Stimulated activated naive CD8-positive, alpha-beta T cell treated with anti-CD3 and anti-CD28 coated beads, Interleukin-15, Interleukin-2, amounts not matched to agents 100 ng/mL and 50 ng/mL, for 24 hours (primary cell): ENCODE measurements at regions not wholly inside any gene's neighbourhood (a gene's known extent, or its start where the extent isn't known, plus 50 kb on each side); places are given as distances from the start of the nearest gene placed in this dataset.

Experiments
- H3K27ac Mint-ChIP-seq: one replicate; pipeline ENCODE4 v1.8.0; 2021; ENCODE audit warnings: mild to moderate bottlenecking, mixed read lengths
- H3K27me3 Mint-ChIP-seq: one replicate; pipeline ENCODE4 v1.8.0; 2021; ENCODE audit warnings: mixed read lengths
- H3K36me3 Mint-ChIP-seq: one replicate; pipeline ENCODE4 v1.8.0; 2021; ENCODE audit warnings: low read depth, mixed read lengths
- H3K4me1 Mint-ChIP-seq: one replicate; pipeline ENCODE4 v1.8.0; 2021; ENCODE audit warnings: low read depth, mixed read lengths
- H3K4me3 Mint-ChIP-seq: one replicate; pipeline ENCODE4 v1.8.0; 2021; ENCODE audit warnings: mild to moderate bottlenecking, mixed read lengths
- H3K9me3 Mint-ChIP-seq: one replicate; pipeline ENCODE4 v1.8.0; 2021; ENCODE audit warnings: mixed read lengths

DNA sequence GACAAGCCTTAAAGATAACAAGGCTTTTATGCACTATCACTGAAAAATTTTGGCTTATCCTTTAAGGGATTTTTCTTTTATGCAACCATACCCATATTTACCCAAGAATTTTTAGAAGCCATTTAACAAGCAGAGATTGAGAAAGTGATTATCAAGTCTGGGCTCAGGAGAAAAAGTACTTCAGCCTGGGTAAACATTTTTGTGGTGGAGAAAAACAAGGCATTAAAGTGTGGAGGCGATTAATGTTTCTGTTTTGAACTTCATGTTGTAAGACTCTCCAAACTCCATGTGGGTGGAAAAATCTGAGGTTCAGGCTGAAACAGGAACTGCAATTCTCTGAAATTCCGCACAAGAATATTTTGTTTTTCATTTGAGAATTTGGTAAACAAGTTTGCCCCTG is 260.4 kb upstream of the KCNMB2 start:
- no peak overlapping the region for H3K27ac Mint-ChIP-seq
- peaks cover 23% of the 10 kb centered on the region for H3K9me3 Mint-ChIP-seq
- no peaks in the 10 kb centered on the region for H3K27me3 Mint-ChIP-seq
- no peaks in the 10 kb centered on the region for H3K4me1 Mint-ChIP-seq
- no peak overlapping the region for H3K4me3 Mint-ChIP-seq
- no peaks in the 10 kb centered on the region for H3K36me3 Mint-ChIP-seq

- H3K36me3 Mint-ChIP-seq: no peaks in the 10 kb centered on the region
- H3K9me3 Mint-ChIP-seq: peaks cover 28% of the 10 kb centered on the region
- no peaks in the 10 kb centered on the region for H3K27me3 Mint-ChIP-seq
- no peaks in the 10 kb centered on the region for H3K4me1 Mint-ChIP-seq
- H3K4me3 Mint-ChIP-seq: no peak overlapping the region
- H3K27ac Mint-ChIP-seq: no peak overlapping the region
Observed at GRCh38 chr3:178277605-178278004, 258.6 kb upstream of the KCNMB2 start.

DNA sequence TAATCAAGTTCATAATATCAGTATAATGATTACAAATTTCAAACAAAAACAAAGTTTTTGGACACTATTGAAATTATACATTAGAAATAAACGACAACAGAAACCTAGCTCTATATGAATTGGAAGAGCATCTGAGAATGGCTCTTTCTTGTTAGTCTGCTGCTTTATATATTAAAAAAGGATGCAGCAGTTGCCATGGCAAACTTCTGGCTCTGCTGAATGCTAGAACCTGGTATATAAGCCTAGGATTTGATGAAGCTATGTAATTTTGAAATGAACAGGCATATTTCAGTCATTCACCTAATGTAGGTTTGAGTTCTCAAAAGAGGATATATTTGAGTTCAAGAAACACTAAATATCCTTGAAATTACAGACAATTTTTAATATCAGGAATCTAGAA is 252.7 kb upstream of the KCNMB2 start:
- no peaks in the 10 kb centered on the region for H3K36me3 Mint-ChIP-seq

GRCh38 chr3:178284181-178284580 is 252.1 kb upstream of the KCNMB2 start:
- H3K27me3 Mint-ChIP-seq: no peaks in the 10 kb centered on the region

More for the DNA sequence above, 252.7 kb upstream of the KCNMB2 start:
- Mint-ChIP-seq H3K27me3 (no peaks in the 10 kb centered on the region), H3K4me1 (no peaks in the 10 kb centered on the region), H3K9me3 (peaks cover 30% of the 10 kb centered on the region), H3K4me3 (no peak overlapping the region), H3K27ac (no peak overlapping the region)

DNA sequence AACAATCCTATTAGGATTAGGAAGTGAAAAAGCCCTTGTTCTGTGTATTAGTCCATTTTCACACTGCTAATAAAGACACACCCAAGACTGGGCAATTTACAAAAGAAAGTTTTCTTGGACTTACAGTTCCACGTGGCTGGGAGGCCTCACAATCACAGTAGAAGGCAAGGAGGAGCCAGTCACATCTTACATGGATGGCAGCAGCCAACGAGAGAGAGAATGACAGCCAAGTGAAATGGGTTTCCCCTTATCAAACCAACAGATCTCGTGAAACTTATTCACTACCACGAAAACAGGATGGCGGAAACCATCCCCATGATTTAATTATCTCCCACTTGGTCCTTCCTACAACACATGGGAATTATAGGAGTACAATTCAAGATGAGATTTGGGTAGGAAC is 248.2 kb upstream of the KCNMB2 start:
- Mint-ChIP-seq H3K27ac (no peak overlapping the region), H3K27me3 (no peaks in the 10 kb centered on the region), H3K4me1 (no peaks in the 10 kb centered on the region), H3K4me3 (no peak overlapping the region), H3K36me3 (no peaks in the 10 kb centered on the region), H3K9me3 (peaks cover 5% of the 10 kb centered on the region)

More at GRCh38 chr3:178284181-178284580, 252.1 kb upstream of the KCNMB2 start:
- no peaks in the 10 kb centered on the region for H3K4me1 Mint-ChIP-seq
- H3K36me3 Mint-ChIP-seq: no peaks in the 10 kb centered on the region
- no peak overlapping the region for H3K4me3 Mint-ChIP-seq
- no peak overlapping the region for H3K27ac Mint-ChIP-seq
- H3K9me3 Mint-ChIP-seq: peaks cover 26% of the 10 kb centered on the region

GRCh38 chr3:178289544-178290160 is 246.6 kb upstream of the KCNMB2 start:
- Mint-ChIP-seq H3K9me3 (peaks cover 5% of the 10 kb centered on the region), H3K4me1 (no peaks in the 10 kb centered on the region), H3K27me3 (no peaks in the 10 kb centered on the region), H3K27ac (no peak overlapping the region), H3K4me3 (no peak overlapping the region), H3K36me3 (no peaks in the 10 kb centered on the region)

- H3K4me1 Mint-ChIP-seq: no peaks in the 10 kb centered on the region
- no peak overlapping the region for H3K4me3 Mint-ChIP-seq
- no peak overlapping the region for H3K27ac Mint-ChIP-seq
- H3K36me3 Mint-ChIP-seq: no peaks in the 10 kb centered on the region
- H3K27me3 Mint-ChIP-seq: no peaks in the 10 kb centered on the region
- H3K9me3 Mint-ChIP-seq: peaks cover 5% of the 10 kb centered on the region
Observed at GRCh38 chr3:178291574-178292370, 244.5 kb upstream of the KCNMB2 start.

- Mint-ChIP-seq H3K27ac (no peak overlapping the region), H3K4me3 (no peak overlapping the region), H3K27me3 (no peaks in the 10 kb centered on the region), H3K9me3 (no peaks in the 10 kb centered on the region), H3K36me3 (no peaks in the 10 kb centered on the region), H3K4me1 (no peaks in the 10 kb centered on the region)
Observed at GRCh38 chr3:178295292-178295912, 240.8 kb upstream of the KCNMB2 start.

DNA sequence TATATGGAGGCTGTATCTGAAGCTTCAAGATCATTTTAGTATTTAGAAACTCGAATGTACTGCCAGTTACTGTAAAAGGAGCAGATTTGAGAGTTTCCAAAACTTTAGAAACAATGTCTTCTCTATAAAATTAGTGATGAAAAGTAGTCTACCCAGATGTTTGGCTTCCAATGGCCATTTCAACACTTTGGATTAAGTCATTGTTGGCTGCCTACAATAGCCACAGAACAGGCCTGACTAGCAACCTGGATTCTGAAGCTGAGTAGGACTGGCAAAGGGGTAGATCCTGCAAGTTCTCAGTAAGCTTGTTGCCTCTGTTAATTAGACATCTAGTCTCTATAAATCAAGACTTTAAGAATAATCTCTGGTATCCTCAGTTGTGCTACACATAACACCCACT is 239.0 kb upstream of the KCNMB2 start:
- no peak overlapping the region for H3K27ac Mint-ChIP-seq
- no peaks in the 10 kb centered on the region for H3K36me3 Mint-ChIP-seq
- H3K4me1 Mint-ChIP-seq: no peaks in the 10 kb centered on the region
- no peak overlapping the region for H3K4me3 Mint-ChIP-seq
- H3K27me3 Mint-ChIP-seq: no peaks in the 10 kb centered on the region
- no peaks in the 10 kb centered on the region for H3K9me3 Mint-ChIP-seq

- Mint-ChIP-seq H3K36me3 (no peaks in the 10 kb centered on the region), H3K27me3 (no peaks in the 10 kb centered on the region), H3K4me3 (no peak overlapping the region), H3K9me3 (no peaks in the 10 kb centered on the region), H3K4me1 (no peaks in the 10 kb centered on the region), H3K27ac (no peak overlapping the region)
Observed at GRCh38 chr3:178297740-178298139, 238.5 kb upstream of the KCNMB2 start.

- Mint-ChIP-seq H3K4me3 (no peak overlapping the region), H3K4me1 (no peaks in the 10 kb centered on the region), H3K27ac (no peak overlapping the region), H3K9me3 (no peaks in the 10 kb centered on the region), H3K36me3 (no peaks in the 10 kb centered on the region), H3K27me3 (no peaks in the 10 kb centered on the region)
Observed at GRCh38 chr3:178300441-178300959, 235.7 kb upstream of the KCNMB2 start.

DNA sequence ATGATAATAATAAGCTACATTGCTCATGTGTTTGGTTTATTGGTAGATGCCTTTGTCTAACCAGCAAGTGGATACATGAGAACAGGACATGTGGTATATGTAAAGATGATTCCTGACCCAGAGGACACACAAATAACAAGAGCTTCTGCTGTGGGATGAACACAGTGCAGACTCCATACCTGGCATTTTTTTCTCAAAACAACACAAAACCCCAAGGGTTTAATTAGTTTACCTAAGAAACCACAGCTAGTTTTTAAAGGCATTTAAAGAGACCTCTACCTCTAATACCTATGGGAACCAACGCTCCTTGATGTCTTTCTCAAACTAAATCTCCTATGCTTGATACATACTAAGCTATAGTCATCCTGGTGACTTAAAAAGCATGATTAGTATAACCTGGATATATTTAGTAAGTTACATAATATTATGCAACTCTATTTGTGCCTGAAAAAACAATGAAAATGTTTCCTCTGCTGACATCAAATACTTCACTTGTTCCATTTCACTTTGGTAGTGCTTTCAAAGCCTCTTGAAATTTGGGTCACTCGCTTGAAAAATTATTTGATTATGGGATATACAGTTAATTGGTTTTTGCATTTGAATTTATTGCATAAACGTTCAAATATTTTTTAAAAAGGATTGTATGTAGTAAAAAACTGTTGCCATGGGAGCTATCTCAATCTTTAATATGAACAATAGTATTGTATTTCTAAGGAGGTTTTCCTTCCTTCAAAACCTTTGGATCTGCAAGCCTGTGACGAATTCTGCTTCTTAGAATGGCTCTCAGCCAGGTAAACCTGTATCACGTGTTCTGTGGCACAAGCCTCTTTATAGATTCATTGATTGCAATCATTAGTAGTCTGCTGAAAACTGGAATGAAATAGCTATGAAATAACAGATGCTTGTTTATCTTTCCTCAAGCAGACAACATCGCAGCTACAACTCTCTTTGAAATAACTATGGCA is 233.0 kb upstream of the KCNMB2 start:
- H3K4me1 Mint-ChIP-seq: no peaks in the 10 kb centered on the region
- no peaks in the 10 kb centered on the region for H3K27me3 Mint-ChIP-seq
- no peaks in the 10 kb centered on the region for H3K9me3 Mint-ChIP-seq
- no peak overlapping the region for H3K27ac Mint-ChIP-seq
- H3K36me3 Mint-ChIP-seq: no peaks in the 10 kb centered on the region
- H3K4me3 Mint-ChIP-seq: no peak overlapping the region

DNA sequence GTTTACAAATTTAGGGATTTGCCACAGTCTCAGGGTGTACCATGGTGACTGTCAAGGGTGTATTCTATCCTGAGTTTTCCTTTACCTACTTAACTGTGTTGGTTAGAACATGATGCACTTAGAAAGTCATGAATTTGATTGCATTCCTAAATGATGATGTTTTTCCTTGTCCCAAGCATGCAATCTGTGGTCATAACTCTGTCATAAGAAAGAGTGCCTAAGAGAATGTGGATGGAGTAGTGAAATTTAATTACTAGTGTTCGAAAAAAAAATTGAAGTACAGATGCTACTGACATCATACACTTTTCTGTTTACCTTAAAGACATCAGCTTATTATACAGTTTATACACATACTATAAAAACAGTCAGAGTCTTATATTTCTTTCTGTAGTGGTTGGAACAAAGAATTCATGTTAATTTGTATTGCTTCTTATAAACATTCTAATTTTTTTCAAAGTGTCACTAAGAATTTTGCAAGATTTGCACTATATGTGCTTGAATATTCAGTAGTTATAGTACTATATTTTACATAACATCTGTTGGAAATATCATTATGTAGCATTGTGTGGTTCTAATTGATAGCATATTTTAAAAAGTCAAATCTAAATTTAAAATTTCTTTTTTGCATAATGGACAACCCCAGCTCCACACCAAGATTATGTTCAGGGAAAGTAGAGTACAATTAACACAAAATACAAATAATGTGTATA is 231.3 kb upstream of the KCNMB2 start:
- H3K36me3 Mint-ChIP-seq: no peaks in the 10 kb centered on the region
- H3K4me1 Mint-ChIP-seq: no peaks in the 10 kb centered on the region
- no peaks in the 10 kb centered on the region for H3K9me3 Mint-ChIP-seq
- H3K4me3 Mint-ChIP-seq: no peak overlapping the region
- H3K27me3 Mint-ChIP-seq: no peaks in the 10 kb centered on the region
- H3K27ac Mint-ChIP-seq: no peak overlapping the region
